ENCODE measurements at regions not wholly inside any gene's neighbourhood (a gene's known extent, or its start where the extent isn't known, plus 50 kb on each side); places are given as distances from the start of the nearest gene placed in this dataset.

DNA sequence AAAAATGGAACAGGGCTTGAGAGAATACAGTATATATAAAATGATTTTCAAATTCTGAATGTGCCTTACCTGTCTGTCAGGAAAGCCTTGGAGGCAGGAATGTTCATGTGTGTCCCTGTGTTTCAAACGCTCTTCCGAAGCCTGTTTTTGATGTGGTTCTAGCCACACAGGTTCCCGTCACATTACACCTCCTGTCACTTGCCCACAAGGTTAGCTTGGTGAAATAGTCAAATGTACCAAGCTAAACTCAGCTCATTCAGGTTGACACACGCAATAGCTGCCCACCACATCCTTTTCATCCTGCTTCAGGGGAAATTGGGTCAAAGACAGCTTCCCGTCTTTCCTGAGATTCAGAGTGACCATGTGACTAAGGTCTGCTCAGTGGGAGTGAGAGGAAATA is 574.0 kb downstream of the EFNB2 start:
- Histone ChIP-seq H3K4me3 (ENCODE audit: low read length) (no peak overlapping the region), H4K20me1 (ENCODE audit: control insufficient read depth, insufficient read depth, low read depth, low read length) (no peaks in the 10 kb centered on the region), H3K27me3 (ENCODE audit: control insufficient read depth, low read length) (no peaks in the 10 kb centered on the region), H3K36me3 (ENCODE audit: control insufficient read depth, low read length) (no peaks in the 10 kb centered on the region), H3K27ac (ENCODE audit: low read depth, low read length) (no peak overlapping the region), H3F3A (ENCODE audit: control insufficient read depth, insufficient read depth) (no peaks in the 10 kb centered on the region), H3K9me2 (replicated peaks; ENCODE audit: control insufficient read depth, low read length) (no peaks in the 10 kb centered on the region), H3K4me2 (ENCODE audit: low read length) (no peak overlapping the region), H3K9me3 (ENCODE audit: control insufficient read depth, insufficient read depth, low read length) (no peaks in the 10 kb centered on the region), H3K4me1 (ENCODE audit: control insufficient read depth, low read length) (no peaks in the 10 kb centered on the region), H3K79me2 (ENCODE audit: control insufficient read depth, low read length) (no peaks in the 10 kb centered on the region)
- no peak for TF ChIP-seq CTCF (IDR thresholded peaks at IDR 0.05; ENCODE audit: low read depth, low read length, poor library complexity, severe bottlenecking)
- TF ChIP-seq EZH2phosphoT487 (IDR thresholded peaks at IDR 0.05; ENCODE audit: borderline replicate concordance, low read length) = no peak

DNA sequence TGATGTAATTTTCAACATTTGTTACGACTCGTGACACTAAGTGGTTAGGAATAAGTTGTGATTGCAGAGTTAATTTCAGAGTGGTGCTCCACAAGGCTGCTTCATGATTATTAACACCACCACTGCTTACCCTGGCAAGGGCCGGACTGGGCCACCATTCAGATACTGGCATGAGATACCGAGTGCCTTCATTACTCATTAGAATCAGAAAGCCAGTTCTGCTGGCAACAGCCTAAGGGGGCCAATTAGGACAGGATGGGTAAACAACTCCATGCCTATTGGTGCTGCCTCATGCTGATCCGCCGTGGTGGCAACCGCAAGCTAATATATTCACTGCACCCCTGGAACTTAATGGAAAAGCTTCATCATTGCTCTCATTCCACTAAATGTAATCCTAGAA is 575.1 kb downstream of the EFNB2 start:
- Histone ChIP-seq H3K4me2 (ENCODE audit: low read length) (no peak overlapping the region), H3K9me2 (replicated peaks; ENCODE audit: control insufficient read depth, low read length) (no peaks in the 10 kb centered on the region), H3K4me1 (ENCODE audit: control insufficient read depth, low read length) (no peaks in the 10 kb centered on the region), H3K79me2 (ENCODE audit: control insufficient read depth, low read length) (no peaks in the 10 kb centered on the region), H3K9me3 (ENCODE audit: control insufficient read depth, insufficient read depth, low read length) (no peaks in the 10 kb centered on the region), H3K4me3 (ENCODE audit: low read length) (no peak overlapping the region), H3K27ac (ENCODE audit: low read depth, low read length) (no peak overlapping the region), H3K36me3 (ENCODE audit: control insufficient read depth, low read length) (no peaks in the 10 kb centered on the region), H3K27me3 (ENCODE audit: control insufficient read depth, low read length) (no peaks in the 10 kb centered on the region), H3F3A (ENCODE audit: control insufficient read depth, insufficient read depth) (no peaks in the 10 kb centered on the region), H4K20me1 (ENCODE audit: control insufficient read depth, insufficient read depth, low read depth, low read length) (no peaks in the 10 kb centered on the region)
- TF ChIP-seq EZH2phosphoT487 (IDR thresholded peaks at IDR 0.05; ENCODE audit: borderline replicate concordance, low read length) (no peak), CTCF (IDR thresholded peaks at IDR 0.05; ENCODE audit: low read depth, low read length, poor library complexity, severe bottlenecking) (no peak)

DNA sequence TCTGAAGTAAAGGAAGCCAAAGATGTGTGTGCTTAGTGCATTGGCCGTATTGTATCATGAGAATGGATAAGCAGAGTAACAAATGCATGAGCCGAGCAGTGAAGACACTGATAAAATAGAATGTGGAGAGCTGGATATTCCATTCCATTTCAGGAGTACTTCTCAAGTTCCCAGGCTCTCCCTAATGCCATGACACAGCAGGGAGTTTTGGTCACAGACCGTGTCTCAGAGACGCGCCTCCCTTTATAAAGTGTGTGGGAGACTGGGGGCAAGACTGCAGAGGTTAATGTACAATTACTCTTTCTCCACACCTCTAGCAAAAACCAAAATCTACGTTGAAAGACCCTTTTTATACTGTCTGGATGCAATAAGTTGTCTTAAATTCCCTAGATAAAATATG is 575.6 kb downstream of the EFNB2 start:
- no peak for TF ChIP-seq EZH2phosphoT487 (IDR thresholded peaks at IDR 0.05; ENCODE audit: borderline replicate concordance, low read length)
- Histone ChIP-seq H3K4me3 (ENCODE audit: low read length) (no peak overlapping the region), H4K20me1 (ENCODE audit: control insufficient read depth, insufficient read depth, low read depth, low read length) (no peaks in the 10 kb centered on the region)

GRCh38 chr13:105957769-105958438 is 577.6 kb downstream of the EFNB2 start:
- H3K4me3 ChIP-seq (ENCODE audit: low read length) = no peak overlapping the region
- no peak overlapping the region for H3K27ac ChIP-seq (ENCODE audit: low read depth, low read length)
- H3K79me2 ChIP-seq (ENCODE audit: control insufficient read depth, low read length) = no peaks in the 10 kb centered on the region
- H3K9me2 ChIP-seq (replicated peaks; ENCODE audit: control insufficient read depth, low read length) = no peaks in the 10 kb centered on the region
- H4K20me1 ChIP-seq (ENCODE audit: control insufficient read depth, insufficient read depth, low read depth, low read length) = no peaks in the 10 kb centered on the region
- H3F3A ChIP-seq (ENCODE audit: control insufficient read depth, insufficient read depth) = no peaks in the 10 kb centered on the region
- no peaks in the 10 kb centered on the region for H3K9me3 ChIP-seq (ENCODE audit: control insufficient read depth, insufficient read depth, low read length)
- H3K27me3 ChIP-seq (ENCODE audit: control insufficient read depth, low read length) = no peaks in the 10 kb centered on the region
- no peak overlapping the region for H3K4me2 ChIP-seq (ENCODE audit: low read length)
- no peaks in the 10 kb centered on the region for H3K4me1 ChIP-seq (ENCODE audit: control insufficient read depth, low read length)
- TF ChIP-seq CTCF (IDR thresholded peaks at IDR 0.05; ENCODE audit: low read depth, low read length, poor library complexity, severe bottlenecking) (no peak), EZH2phosphoT487 (IDR thresholded peaks at IDR 0.05; ENCODE audit: borderline replicate concordance, low read length) (no peak)
- no peaks in the 10 kb centered on the region for H3K36me3 ChIP-seq (ENCODE audit: control insufficient read depth, low read length)

More for the DNA sequence above, 575.6 kb downstream of the EFNB2 start:
- no peaks in the 10 kb centered on the region for H3K36me3 ChIP-seq (ENCODE audit: control insufficient read depth, low read length)
- H3K4me1 ChIP-seq (ENCODE audit: control insufficient read depth, low read length) = no peaks in the 10 kb centered on the region
- no peaks in the 10 kb centered on the region for H3K79me2 ChIP-seq (ENCODE audit: control insufficient read depth, low read length)
- no peaks in the 10 kb centered on the region for H3K9me3 ChIP-seq (ENCODE audit: control insufficient read depth, insufficient read depth, low read length)
- H3K27ac ChIP-seq (ENCODE audit: low read depth, low read length) = no peak overlapping the region
- H3K9me2 ChIP-seq (replicated peaks; ENCODE audit: control insufficient read depth, low read length) = no peaks in the 10 kb centered on the region
- no peaks in the 10 kb centered on the region for H3F3A ChIP-seq (ENCODE audit: control insufficient read depth, insufficient read depth)
- H3K4me2 ChIP-seq (ENCODE audit: low read length) = no peak overlapping the region
- H3K27me3 ChIP-seq (ENCODE audit: control insufficient read depth, low read length) = no peaks in the 10 kb centered on the region
